ENCODE measurements at regions not wholly inside any gene's neighbourhood (a gene's known extent, or its start where the extent isn't known, plus 50 kb on each side); places are given as distances from the start of the nearest gene placed in this dataset.
"Not testable (repeated sequence)": the region's sequence is repeated elsewhere in the genome, so short reads cannot be mapped to it uniquely, and the experiment has no call there.

GRCh38 chr2:51335087-51336058, 303.4 kb upstream of the NRXN1 start:
- DNase-seq: no peak

DNA sequence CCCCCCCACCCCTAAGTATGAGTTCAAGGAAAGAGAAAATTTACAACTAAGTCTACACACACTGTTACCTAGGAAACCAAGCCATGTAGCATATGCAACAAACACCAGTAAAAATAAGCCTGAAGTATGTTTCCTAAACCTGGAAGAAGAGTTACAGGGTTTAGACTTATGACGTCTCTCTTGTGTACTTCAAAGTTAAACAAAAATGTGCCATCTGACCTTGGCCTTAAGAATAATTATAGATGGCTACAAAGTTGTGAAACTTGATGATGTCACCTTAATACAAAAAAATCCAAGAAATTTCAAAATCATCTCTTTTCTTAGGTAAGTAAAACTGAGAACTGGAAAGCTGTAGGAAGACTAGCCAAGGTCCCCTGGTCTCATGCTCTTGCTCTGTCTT, 297.6 kb upstream of the NRXN1 start:
- DNase-seq: no peak

DNA sequence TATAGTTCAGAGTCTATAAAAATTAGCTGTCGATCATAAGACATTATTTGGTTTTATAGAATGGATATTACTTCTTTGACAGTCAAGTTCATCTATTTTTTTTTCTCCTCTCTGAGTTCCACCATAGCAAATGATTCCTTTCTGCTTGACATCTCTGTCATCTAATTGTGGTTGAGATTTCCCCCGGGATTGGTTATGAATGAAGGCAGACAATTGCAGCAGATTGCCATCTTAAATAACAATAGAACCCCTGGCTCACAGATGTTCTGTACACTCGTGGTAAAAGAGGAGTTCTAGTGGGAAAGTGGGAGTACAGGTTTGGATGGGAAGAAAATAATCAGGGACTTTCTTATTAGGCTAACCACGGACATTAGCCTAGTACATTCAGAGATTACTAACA, 292.1 kb upstream of the NRXN1 start:
- DNase-seq: no peak

- DNase-seq: no peak
Measured at GRCh38 chr2:51322613-51323012, 290.7 kb upstream of the NRXN1 start.

- no peak for DNase-seq
Measured at GRCh38 chr2:51304311-51304710, 272.4 kb upstream of the NRXN1 start.

- DNase-seq: no peak
Measured at GRCh38 chr2:51301381-51301780, 269.4 kb upstream of the NRXN1 start.

DNA sequence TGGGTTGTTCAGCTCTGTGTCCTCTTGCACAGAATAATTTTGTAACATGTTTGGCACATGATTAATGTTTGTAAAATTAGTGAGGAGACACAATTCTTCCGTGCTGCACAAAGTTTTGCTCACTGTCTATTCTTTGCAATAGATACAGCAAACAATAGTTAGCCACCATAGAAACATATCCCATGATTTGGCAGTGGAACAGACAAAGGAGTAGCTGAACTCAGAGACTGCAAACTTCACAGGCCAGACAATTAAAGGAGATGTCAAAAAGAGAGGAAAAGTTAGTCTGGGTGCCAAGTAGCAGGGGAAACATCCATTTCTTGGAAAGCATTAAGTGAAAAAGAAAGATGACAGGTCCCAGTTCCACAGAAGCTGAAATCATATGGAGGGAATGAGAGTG, 267.4 kb upstream of the NRXN1 start:
- no peak for DNase-seq

DNA sequence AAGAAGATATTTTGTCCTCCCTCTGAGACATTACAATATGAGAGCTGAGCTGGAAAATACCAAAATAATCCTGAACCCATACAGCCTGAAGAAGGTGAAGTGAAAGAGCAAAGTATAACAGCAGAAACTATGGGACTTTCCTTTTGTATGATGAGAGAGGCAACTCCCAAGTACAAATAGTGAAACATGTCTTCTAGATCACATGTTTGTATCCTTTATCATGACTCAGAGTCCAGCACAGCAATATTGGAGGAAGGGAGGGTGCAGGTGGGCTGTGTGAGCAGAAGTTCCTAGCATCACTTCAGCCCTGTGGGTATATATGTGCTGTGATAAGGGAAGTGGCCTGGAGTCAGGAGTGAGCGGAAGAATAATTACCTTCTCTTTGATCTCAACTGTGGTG, 265.6 kb upstream of the NRXN1 start:
- no peak for DNase-seq

- DNase-seq: no peak
Measured at GRCh38 chr2:51293566-51294200, 261.8 kb upstream of the NRXN1 start.

DNA sequence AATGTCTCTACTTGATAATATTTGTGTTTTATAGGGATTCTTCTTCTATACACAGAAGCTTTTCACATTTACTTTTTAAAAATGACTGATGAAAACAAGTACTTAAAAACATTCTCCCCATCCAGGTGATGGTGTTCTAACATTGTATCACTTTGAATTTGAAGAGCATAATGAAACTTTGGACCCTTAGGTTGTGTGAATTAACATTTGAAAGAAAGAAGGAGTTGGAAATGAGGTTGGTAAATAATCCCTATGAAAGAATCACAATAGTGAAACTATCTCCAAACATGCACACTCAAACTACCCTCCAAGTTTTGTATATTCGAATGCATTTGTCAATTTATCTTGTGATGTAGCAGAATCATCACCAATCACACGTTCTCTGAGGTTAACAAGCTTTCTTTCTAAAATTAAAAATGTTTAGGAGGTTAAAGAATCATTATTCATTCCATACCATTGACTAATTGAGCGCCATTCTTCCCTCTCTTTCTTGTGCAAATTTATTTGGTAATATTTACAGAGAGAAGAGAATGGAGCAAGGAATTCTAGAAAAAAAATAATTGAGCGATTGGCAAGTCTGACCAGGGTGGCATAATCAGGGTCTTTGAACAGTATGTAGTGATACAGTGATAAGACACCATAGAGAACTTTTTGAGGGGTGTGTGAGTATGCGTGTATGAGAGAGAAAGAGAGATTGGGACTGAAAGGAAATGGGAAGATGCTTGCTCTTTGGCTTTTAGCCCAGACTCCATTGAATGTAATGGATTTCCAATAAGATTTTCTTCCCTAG, 260.0 kb upstream of the NRXN1 start:
- no peak for DNase-seq

DNA sequence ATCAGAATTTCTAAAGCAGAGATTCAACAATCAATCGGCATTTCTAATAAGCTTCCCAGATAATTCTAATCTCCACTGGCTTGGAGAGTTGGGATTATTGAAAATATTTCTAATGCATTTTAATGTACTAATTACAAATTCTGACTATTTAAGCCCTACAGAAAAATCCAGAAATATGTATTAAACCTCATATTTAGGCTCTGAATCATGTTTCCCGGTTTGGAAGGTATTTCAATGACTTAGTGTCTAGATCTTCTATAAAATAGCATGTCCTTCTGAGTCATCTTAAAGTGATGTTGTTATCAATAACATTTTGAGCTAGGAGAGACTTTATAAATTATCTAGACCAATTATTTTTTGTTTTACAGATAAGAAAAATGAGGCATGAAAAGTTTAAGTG, 258.8 kb upstream of the NRXN1 start:
- DNase-seq: no peak

DNA sequence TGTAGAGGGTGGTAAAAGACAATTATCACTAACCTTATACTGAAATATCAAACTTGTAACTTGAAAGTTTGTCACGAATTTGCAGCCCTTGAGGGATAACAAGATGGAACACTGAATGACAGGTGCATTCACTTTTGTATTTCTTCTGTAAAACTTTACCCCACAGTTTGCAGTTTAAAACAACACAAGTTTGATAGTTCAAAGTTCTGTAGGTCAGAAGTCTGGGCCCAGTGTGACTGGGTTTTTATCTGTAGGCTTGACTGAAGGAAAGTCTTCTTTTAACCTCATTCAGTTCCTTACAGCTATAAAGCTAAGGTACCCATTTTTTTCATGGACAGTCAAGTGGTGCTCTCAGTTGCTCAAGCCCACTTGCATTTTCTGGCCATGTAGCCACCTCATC, 257.1 kb upstream of the NRXN1 start:
- DNase-seq: no peak

DNA sequence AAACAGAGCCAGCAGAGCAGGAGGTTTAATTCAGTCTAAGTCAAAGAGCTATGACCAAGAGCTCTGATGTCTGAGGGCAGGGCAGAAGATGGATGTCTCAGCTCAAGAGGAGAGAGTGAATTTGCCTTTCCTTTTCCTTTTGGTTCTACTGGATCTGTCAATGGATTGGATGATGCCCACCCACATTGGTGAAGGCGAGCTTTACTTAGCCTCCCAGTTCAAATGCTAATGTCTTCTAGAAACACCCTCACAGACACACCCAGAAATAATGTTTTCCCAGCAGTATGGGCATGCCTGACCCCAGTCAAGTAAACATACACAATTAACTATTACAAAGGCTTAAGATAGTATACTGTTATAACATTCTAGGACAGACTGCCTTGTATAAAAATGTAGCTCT, 236.3 kb upstream of the NRXN1 start:
- no peak for DNase-seq

- DNase-seq: no peak
Measured at GRCh38 chr2:51265539-51265938, 233.6 kb upstream of the NRXN1 start.

DNA sequence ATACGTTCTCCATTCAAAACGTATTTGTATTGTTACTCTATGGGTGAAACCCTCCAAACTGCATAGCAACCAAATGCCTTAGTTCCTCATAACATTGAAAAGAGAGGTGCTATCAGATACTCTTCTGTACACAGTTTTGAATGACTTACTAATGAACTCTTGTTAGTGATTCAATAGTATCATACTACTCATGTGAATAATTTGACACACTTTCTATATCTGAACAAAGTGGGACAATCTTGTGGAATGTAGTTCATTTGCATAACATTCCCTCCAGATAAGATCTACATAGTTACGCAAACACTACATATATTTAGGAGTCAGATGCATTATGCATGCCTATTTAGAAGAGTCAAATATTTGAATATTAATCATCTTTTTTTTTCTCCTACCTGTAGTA, 232.0 kb upstream of the NRXN1 start:
- no peak for DNase-seq

- not testable (repeated sequence) for DNase-seq
Measured at GRCh38 chr2:51263101-51263500, 231.2 kb upstream of the NRXN1 start.

GRCh38 chr2:51258301-51258700, 226.4 kb upstream of the NRXN1 start:
- no peak for DNase-seq

DNA sequence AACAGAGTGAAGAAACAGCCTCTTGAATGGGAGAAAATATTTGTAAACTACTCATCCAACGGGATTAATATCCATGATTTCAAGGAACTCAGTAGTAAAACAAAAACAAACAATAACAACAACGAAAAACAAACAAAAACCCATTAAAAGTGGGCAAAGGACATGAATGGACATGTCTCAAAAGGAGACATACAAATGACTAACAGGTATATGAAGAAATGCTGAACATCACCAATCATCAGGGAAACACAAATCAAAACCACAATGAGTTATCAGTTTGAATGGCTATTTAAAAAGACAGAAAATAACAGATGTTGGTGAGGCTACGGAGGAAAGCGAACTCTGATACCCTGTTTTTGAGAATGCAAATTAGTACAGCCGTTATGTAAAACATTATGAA, 224.8 kb upstream of the NRXN1 start:
- DNase-seq: no peak

- no peak for DNase-seq
Measured at GRCh38 chr2:51251356-51251755, 219.4 kb upstream of the NRXN1 start.

GRCh38 chr2:51247252-51247805, 215.4 kb upstream of the NRXN1 start:
- DNase-seq: no peak

DNA sequence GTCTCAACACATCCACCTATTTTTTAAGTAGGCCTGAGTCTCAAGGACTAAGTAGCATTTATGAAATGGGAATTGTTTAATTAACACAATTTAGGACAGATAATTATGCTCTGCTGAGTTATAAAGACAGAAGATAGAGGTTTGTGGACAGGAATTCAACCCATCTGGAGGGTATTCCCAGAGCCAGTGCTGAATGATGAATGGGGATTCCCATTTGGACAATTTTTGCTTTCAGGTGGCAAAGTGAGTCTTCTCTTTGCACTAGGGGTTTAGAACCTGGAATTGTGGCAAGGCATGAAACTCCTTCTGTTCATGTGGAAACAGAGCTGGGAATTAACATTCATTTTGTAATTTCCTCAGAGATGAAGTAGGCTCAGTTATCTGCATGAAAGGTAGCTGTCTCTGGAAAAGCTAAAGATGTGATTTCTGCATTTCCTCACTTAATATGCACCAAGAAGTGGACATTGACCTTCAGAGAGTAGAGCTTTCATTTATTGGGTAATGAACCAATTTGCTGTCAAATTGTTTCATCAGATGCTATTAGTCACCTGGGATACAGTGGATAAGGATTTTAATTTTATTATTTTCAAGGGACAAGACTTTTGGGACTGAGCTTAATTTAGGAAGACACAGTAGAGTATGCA, 212.1 kb upstream of the NRXN1 start:
- no peak for DNase-seq

Data from muscle of arm (tissue), 1 donor.